GM21515 (cell line): ENCODE measurements at regions not wholly inside any gene's neighbourhood (a gene's known extent, or its start where the extent isn't known, plus 50 kb on each side); places are given as distances from the start of the nearest gene placed in this dataset.
"Not testable (repeated sequence)": the region's sequence is repeated elsewhere in the genome, so short reads cannot be mapped to it uniquely, and the experiment has no call there.

Experiments
- ATAC-seq: cut with Tn5 transposase; IDR thresholded peaks from one replicate; pipeline ENCODE4 v1.9.1; 2021; ENCODE audit not compliant: unreplicated experiment

DNA sequence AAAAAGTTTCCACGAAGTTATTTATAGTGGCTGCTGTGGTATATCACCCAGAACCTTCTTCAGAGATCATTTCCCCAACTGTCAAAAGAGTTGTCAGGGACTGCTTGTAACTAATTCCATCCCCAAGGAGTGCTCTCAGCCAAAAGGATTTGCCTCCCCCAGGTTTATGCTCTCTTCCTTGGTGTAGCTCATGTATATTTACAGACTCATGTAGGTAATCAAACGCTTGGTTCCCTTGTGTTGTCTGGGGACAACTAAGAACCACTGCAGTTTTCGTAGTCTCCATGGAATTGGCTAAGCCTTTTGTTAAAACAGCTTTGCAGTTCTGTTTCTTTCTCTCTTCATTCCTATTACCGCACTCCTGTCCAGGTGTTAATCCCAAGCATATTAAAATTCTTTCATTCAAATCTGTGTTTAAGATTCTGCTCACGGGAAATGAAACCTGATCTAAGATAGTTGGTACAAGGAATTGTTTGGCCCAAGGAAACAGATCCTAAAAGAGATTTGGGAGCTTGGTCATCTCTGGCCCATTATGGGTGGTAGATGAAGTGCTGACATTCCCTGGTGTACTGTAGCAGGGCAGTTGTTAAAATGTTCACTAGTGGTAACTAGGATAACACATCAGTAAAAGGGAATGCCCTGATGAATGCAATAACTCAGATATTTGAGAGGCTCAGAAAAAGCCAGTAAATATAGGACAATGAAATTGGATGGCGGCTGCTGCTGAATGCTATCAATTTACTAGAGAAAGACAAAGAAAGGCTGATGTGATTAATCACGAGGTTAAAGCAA, 361.3 kb upstream of the GBE1 start:
- ATAC-seq: no peak

GRCh38 chr3:82114589-82114988, 353.1 kb upstream of the GBE1 start:
- ATAC-seq: no peak

GRCh38 chr3:82110721-82111120, 349.3 kb upstream of the GBE1 start:
- ATAC-seq: not testable (repeated sequence)

- ATAC-seq: no peak
Observed at GRCh38 chr3:82103241-82103640, 341.8 kb upstream of the GBE1 start.

- ATAC-seq: no peak
Observed at GRCh38 chr3:82100378-82100777, 338.9 kb upstream of the GBE1 start.

DNA sequence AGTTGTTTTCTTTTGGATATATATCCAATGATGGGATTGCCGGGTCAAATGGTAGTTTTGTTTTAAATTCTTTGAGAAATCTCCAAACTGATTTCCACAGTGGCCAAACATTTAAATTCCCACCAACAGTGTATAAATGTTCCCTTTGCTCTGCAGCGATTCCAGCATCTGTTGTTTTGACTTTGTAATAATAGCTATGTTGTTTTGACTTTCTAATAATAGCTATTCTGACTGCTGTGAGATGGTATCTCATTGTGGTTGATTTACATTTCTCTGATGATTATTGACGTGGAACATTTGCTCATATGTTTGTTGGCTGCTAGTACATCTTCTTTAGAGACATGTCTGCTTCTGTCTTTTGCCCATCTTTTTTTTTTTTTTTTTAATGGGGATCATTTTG, 332.2 kb upstream of the GBE1 start:
- ATAC-seq: no peak

GRCh38 chr3:82088749-82089148, 327.3 kb upstream of the GBE1 start:
- ATAC-seq: no peak

- ATAC-seq: no peak
Observed at GRCh38 chr3:82087958-82088357, 326.5 kb upstream of the GBE1 start.

- ATAC-seq: no peak
Observed at GRCh38 chr3:82085851-82086475, 324.5 kb upstream of the GBE1 start.

DNA sequence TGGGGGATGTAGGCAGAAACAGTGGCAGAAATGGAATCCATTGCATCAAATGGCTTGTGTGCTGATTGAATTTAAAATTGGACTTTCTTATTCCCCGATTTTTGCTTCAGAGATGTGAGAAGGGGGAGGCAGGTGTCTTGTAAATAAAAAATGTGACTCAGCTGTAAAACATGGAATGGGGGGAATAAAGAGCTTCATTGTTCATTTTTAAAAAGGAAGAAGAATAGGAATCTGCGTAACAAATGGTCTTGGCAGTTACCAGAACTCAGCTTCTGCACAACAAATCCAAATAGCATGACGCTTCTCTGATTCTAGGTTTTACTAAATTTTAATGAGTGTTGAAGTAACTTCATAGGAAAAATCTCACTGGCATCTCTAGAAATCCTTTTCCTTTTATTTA, 323.9 kb upstream of the GBE1 start:
- ATAC-seq: no peak

- no peak for ATAC-seq
Observed at GRCh38 chr3:82084824-82085223, 323.4 kb upstream of the GBE1 start.

- ATAC-seq: no peak
Observed at GRCh38 chr3:82082796-82083195, 321.4 kb upstream of the GBE1 start.

GRCh38 chr3:82081351-82081750, 319.9 kb upstream of the GBE1 start:
- no peak for ATAC-seq

DNA sequence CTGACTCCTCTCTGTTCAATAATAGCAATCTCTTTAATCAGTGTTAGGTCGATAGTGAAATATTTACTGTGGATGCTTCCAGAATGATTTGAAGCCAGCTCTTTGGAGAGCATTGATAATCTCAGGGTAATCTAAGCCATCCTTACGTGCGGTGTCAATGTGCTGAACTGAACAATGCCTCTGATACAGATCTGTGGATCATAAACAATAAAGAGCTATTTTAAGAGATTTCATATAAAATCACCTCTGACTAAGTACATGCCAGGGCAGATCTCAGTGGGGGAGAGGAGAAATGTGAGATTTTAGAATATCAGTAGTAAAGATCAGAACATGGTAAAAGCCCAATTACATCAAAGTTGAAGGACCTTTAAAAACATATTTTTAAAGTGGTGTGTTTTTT, 319.3 kb upstream of the GBE1 start:
- no peak for ATAC-seq

DNA sequence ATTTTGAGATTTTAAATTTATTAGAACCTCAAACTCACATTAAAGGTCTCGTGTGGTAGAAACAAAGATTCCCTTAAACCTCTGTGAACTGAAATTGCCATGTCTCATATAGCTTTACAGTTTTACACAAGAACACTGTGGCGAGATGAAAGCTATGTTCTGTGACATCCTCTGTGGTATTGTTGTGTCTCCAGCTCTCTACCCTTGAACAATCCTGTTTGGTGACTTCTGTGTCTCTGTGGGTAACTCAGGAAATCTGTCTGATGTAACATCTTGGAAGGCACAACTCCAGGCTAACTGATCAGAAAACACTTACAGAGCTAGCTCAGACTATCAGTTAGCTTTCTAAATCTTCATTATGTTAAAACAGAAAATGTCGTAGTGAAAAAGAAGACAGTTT, 318.8 kb upstream of the GBE1 start:
- no peak for ATAC-seq

DNA sequence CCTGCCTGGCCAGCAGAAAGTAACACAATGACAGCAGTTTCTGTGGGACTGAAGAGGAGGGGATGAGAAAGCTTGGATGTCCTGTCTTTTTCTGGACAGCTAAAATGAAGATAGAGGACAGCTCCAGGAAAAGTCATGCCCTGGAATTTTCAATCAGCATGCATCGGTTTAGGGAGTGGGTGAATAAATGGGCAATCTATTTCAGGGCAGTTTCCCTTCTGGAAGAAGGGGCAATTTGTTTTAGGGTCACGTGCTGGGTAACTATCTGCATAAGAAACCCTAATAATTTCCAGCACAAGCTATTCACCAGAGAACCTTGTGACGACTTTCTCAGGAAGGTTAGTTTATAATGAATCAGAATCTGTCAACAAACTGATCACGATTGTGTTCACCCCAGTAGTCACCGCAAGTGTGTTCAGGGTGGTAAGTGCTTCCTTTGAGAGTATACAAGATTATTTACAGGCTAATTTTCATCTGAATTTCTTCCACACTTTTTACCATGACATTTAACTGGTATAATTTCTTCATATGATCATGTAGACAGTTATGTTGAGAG, 318.0 kb upstream of the GBE1 start:
- ATAC-seq: no peak

GRCh38 chr3:82078246-82078645, 316.8 kb upstream of the GBE1 start:
- no peak for ATAC-seq

DNA sequence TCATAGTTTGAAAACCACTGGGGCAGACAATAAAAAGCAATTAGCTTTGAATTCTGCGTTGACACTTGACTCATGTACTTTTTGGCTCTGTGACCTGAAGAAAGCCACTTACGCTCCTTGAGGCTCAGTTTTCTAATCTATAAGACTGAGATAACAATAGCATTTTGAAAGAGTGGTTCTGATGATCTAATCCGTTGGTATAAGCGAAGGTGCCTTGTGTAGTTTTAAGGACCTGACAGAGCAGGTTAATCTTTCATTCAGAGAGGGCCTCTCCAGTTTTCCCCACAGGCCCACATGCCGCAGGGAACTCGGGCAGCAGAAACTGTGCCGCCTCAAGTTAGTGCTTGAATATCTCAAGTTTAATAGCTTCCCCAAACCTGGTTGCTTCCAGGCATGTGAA, 306.0 kb upstream of the GBE1 start:
- no peak for ATAC-seq

DNA sequence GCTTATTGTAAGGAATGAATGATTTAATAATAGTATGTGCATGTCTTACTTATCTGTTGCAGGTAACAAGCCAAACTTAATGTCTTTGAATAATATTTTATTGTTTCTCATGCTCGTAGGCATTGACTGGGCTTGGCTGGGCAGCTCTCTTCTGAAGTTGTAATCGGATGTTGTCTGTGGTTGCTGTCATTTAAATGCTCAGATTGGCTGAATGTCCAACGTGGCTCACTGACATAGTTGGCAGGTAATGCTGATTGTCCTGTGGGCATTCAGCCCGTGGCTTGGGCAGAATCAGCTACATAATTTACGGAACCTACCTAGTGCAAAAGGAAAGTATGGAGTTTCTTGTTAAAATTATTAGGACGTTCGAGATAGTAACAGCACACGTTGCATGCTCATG, 297.4 kb upstream of the GBE1 start:
- ATAC-seq: no peak

- ATAC-seq: no peak
Observed at GRCh38 chr3:82055792-82056191, 294.3 kb upstream of the GBE1 start.

- no peak for ATAC-seq
Observed at GRCh38 chr3:82054849-82055248, 293.4 kb upstream of the GBE1 start.

DNA sequence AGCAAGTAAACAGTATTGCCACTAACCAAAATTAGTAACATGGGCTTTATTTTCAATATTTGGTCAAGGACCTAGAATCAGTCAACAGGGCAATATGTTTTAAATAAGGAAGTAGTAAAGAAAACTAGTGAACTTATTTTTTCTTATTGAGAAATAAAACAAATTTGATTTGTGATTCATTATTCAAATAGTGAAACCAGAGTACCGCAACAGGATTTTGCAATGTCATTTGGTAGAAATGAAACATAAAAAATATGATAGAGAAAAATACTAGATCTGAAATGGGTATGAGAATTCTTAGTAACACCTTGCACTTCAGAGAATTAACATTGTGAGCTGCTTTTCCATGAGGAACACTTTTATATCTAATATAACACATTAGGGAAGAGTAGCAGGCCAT, 291.8 kb upstream of the GBE1 start:
- ATAC-seq: no peak

DNA sequence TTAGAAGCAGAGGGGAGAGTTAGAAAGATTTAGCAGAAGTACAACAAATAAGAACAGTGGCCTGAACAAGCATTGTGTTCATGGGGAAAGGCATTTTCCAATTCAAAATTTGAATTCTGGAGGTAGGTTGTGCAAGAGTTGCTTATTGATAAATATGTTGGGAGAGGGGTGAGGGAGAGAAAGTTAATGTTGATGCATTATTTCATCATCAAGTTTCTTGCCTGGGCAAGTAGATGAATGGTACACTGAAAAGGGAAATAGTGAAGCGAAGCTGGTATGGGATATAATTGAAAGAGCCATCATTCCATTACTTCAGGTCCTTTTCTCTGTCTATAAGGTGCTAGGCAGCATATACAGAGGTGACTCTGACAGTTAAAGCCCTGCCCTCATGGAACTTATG, 288.9 kb upstream of the GBE1 start:
- ATAC-seq: no peak
